ENCODE measurements at regions not wholly inside any gene's neighbourhood (a gene's known extent, or its start where the extent isn't known, plus 50 kb on each side); places are given as distances from the start of the nearest gene placed in this dataset.

DNA sequence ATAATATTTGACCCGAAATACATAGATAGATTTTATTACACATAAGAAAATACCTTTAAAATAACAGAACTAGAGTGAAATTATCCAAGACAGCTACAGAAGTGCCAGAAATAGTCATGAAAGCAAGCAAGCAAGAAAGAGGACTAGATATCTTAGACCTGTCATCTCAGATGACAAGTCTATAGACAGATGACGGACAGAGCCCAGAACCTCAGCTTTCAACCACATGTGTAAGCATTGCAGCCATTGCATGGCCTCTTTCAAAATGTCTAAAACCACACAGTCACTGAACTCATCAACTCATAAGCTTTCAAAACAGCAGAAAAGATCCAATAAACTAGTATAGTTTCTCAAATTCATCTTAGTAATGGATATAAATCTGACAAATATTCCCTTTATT is 59.8 kb upstream of the FHIT start:
- Histone ChIP-seq H3K9ac (ENCODE audit: control insufficient read depth, extremely low read depth, insufficient read depth, low read length) (no peak overlapping the region), H3K9me1 (ENCODE audit: control insufficient read depth, extremely low read depth, insufficient read depth, low read length) (no peaks in the 10 kb centered on the region), H2AFZ (ENCODE audit: control insufficient read depth, low read length) (no peak overlapping the region), H3K27me3 (ENCODE audit: control insufficient read depth, extremely low read depth, insufficient read depth, low read length) (no peaks in the 10 kb centered on the region), H3K4me1 (ENCODE audit: control insufficient read depth, extremely low read depth, insufficient read depth, low read length) (no peaks in the 10 kb centered on the region), H4K20me1 (ENCODE audit: control insufficient read depth, extremely low read depth, insufficient read depth, low read length) (no peaks in the 10 kb centered on the region), H3K4me3 (ENCODE audit: control insufficient read depth in 2 of 3, extremely low read depth in 1 of 3, insufficient read depth in 2 of 3, low read depth in 1 of 3, low read length in 3 of 3) (no peak overlapping the region), H3K79me2 (ENCODE audit: control insufficient read depth, insufficient read depth, low read length) (no peaks in the 10 kb centered on the region), H3K9me3 (ENCODE audit: control insufficient read depth, low read depth, low read length) (no peaks in the 10 kb centered on the region), H3K4me2 (ENCODE audit: control insufficient read depth, extremely low read depth, insufficient read depth, low read depth, low read length) (no peak overlapping the region), H3K27ac (ENCODE audit: control insufficient read depth, insufficient read depth, low read length) (no peak overlapping the region), H3K36me3 (ENCODE audit: control insufficient read depth in 2 of 2, extremely low read depth in 1 of 2, insufficient read depth in 2 of 2, low read length in 2 of 2) (no peaks in the 10 kb centered on the region)
- dilution Hi-C loops (cut with MboI; ENCODE audit: extremely low pct_ligation_motif_present, low sequenced_read_pairs) = no loop called here
- DNase-seq (ENCODE audit: low read depth, low spot score) = no peak
- FAIRE-seq = no peak
- no peak for TF ChIP-seq EZH2 (IDR thresholded peaks at IDR 0.05; ENCODE audit: low read length)
- TF ChIP-seq, protein P1, sequence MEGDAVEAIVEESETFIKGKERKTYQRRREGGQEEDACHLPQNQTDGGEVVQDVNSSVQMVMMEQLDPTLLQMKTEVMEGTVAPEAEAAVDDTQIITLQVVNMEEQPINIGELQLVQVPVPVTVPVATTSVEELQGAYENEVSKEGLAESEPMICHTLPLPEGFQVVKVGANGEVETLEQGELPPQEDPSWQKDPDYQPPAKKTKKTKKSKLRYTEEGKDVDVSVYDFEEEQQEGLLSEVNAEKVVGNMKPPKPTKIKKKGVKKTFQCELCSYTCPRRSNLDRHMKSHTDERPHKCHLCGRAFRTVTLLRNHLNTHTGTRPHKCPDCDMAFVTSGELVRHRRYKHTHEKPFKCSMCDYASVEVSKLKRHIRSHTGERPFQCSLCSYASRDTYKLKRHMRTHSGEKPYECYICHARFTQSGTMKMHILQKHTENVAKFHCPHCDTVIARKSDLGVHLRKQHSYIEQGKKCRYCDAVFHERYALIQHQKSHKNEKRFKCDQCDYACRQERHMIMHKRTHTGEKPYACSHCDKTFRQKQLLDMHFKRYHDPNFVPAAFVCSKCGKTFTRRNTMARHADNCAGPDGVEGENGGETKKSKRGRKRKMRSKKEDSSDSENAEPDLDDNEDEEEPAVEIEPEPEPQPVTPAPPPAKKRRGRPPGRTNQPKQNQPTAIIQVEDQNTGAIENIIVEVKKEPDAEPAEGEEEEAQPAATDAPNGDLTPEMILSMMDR (optimal IDR thresholded peaks at IDR 0.05 in 1 of 3, IDR thresholded peaks at IDR 0.05 in 1 of 3, conservative IDR thresholded peaks at IDR 0.05 in 1 of 3; ENCODE audit: extremely low read depth in 1 of 3, insufficient read depth in 2 of 3, low read length in 3 of 3) = no peak

DNA sequence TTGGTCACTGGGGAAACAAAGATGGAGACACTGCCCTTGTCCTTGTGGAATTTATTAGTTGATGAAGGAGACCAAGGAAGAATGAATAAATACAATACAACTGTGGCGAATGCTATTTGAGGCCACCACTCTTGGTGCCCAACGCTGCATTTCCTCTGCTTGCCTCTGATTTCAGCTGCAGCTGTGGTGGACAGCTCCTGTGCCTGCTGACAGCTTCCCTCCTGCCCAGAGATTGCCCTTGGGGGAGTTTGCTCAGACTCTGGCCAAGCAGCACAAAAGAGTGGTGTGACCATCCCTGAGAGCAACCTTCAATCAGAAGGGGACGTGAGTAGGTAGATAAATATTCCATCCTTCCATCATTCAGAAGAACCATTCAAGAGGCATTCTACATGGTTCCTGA is 64.6 kb upstream of the FHIT start:
- FAIRE-seq = no peak
- TF ChIP-seq, protein P1 (optimal IDR thresholded peaks at IDR 0.05 in 1 of 3, IDR thresholded peaks at IDR 0.05 in 1 of 3, conservative IDR thresholded peaks at IDR 0.05 in 1 of 3; ENCODE audit: extremely low read depth in 1 of 3, insufficient read depth in 2 of 3, low read length in 3 of 3) = no peak
- TF ChIP-seq EZH2 (IDR thresholded peaks at IDR 0.05; ENCODE audit: low read length) = no peak
- Histone ChIP-seq H3K4me1 (ENCODE audit: control insufficient read depth, extremely low read depth, insufficient read depth, low read length) (no peaks in the 10 kb centered on the region), H2AFZ (ENCODE audit: control insufficient read depth, low read length) (no peak overlapping the region), H3K9me3 (ENCODE audit: control insufficient read depth, low read depth, low read length) (no peaks in the 10 kb centered on the region), H3K27ac (ENCODE audit: control insufficient read depth, insufficient read depth, low read length) (no peak overlapping the region), H3K9ac (ENCODE audit: control insufficient read depth, extremely low read depth, insufficient read depth, low read length) (no peak overlapping the region), H3K79me2 (ENCODE audit: control insufficient read depth, insufficient read depth, low read length) (no peaks in the 10 kb centered on the region), H3K27me3 (ENCODE audit: control insufficient read depth, extremely low read depth, insufficient read depth, low read length) (no peaks in the 10 kb centered on the region), H3K4me3 (ENCODE audit: control insufficient read depth in 2 of 3, extremely low read depth in 1 of 3, insufficient read depth in 2 of 3, low read depth in 1 of 3, low read length in 3 of 3) (no peak overlapping the region), H3K9me1 (ENCODE audit: control insufficient read depth, extremely low read depth, insufficient read depth, low read length) (no peaks in the 10 kb centered on the region), H3K4me2 (ENCODE audit: control insufficient read depth, extremely low read depth, insufficient read depth, low read depth, low read length) (no peak overlapping the region), H3K36me3 (ENCODE audit: control insufficient read depth in 2 of 2, extremely low read depth in 1 of 2, insufficient read depth in 2 of 2, low read length in 2 of 2) (no peaks in the 10 kb centered on the region), H4K20me1 (ENCODE audit: control insufficient read depth, extremely low read depth, insufficient read depth, low read length) (no peaks in the 10 kb centered on the region)
- dilution Hi-C loops (cut with MboI; ENCODE audit: extremely low pct_ligation_motif_present, low sequenced_read_pairs) = no loop called here
- DNase-seq (ENCODE audit: low read depth, low spot score) = no peak
